Non-pigmented ciliary epithelial cell (primary cell): ENCODE measurements at regions not wholly inside any gene's neighbourhood (a gene's known extent, or its start where the extent isn't known, plus 50 kb on each side); places are given as distances from the start of the nearest gene placed in this dataset.

Experiments used
- DNase-seq: peaks from one replicate; pipeline ENCODE4 v3.0.0-alpha.2; 2010; ENCODE audit warnings: low read depth

DNA sequence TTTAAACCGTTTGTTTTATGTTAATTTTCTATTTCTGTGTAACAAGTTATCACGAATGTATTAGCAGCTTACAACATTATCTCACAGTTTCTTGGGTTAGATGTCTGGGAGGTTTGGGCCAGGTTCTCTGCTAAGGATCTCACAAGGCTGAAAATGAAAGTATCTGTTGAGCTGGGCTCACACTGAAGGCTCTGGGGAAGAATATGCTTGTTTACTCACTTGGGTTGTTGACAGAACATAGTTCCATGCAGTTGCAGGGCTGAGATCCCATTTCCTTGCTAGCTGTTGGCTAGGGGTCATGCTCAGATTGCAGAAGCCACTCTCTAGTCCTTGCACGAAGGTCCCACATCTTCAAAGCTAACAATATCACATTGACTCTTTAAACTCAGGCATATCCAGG, 266.6 kb upstream of the GNAI1 start:
- DNase-seq: no peak

DNA sequence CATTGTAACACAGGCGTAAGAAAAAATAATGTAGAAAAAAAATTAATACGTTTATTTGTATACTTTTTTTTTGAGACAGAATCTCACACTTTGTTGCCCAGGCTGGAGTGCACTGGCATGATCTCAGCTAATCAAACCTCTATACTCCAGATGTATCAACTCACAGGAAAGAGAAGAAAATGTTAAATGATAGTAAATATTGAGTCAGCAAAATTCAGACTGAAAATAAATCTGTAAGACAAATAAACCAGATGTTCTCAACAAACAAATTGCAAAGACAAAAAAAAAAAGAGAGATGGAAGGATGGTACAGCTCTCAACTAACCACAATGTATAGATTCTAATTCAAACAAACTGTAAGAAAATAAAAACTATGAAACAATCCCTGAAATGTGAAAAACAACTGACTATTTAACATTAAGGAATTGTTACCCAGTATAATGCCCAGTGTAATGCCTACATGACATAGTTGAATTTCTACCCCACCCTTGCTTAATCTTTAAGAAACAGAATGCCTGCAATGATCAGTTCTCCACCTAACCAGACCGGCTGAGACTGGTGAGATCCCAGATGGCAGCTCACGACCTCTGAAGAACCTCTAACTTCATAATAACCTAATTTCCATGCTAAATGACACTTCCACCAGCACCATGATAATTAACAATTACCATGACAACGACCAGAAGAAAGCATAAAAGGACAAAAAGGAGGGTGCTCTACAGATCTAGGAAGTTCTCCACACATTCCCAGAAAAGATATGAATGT, 272.0 kb upstream of the GNAI1 start:
- no peak for DNase-seq

DNA sequence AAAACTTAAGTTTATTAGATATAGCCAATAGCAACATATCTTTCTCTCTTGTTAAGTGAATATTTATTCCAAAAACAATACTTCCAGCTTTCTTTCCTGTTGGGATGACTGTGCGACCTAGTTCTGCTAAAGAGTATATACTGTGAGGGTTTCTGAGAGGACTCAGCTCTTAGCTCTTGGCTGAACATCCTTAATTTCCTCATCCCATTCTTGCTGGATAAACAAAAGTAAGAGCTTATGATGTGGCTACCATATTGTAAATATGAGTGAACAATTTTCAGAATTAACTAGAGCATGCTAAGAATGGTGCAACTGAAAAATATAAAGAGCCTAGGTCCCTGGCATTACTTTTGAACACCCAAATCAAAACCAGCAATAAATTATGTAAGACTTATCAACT, 279.5 kb upstream of the GNAI1 start:
- no peak for DNase-seq

DNA sequence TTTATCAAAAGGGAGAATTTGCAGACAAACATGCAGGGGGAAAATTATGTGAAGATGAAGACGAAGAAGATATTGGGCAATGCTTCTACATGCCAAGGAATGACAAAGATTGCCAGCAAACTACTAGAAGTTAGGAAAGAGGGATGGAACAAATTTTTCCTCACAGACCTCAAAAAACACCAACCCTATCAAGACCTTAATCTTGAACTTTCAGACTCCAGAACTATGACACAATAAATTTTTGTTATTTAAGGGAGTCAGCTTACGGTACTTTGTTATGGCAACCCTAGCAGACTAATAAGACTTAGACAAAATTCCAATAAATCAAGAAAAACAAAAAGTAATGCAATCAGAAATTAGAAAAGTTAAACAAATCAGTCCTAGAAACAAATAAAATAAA, 280.0 kb upstream of the GNAI1 start:
- no peak for DNase-seq

DNA sequence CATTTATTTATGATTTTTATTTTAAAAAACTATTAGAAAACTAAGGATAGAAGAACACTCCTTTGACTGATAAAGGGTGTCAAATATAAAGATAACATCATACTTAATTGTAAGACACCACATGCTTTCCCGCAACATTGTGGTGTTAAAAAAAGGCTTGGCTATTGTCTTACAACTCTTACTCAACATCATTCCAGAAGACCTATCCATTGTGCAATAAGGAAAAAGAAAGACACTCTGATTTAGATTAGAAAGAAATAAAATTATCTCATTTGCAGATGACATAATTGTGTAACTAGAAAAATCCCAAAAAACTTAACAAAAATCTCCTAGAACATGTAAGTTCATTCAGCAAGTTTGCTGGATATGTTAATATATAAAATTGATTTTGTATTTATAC, 296.7 kb upstream of the GNAI1 start:
- DNase-seq: no peak

DNA sequence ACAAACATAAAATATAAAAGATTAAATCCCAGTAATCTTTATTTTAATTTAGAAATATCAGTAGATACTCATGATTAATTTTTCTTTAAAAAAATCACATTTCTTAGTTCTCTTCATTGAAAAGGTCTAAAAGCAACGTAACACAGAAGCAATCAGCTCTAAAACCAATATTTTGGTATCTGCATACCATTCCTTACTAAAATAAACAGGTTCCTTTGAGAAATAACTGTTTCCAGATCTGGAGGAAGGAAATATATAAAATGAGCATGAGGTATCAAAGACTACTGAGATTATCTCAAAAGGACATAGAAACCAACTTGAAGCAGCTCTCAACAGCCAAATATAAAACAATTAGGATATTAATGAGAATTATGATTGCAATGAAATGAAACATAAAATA, 301.0 kb upstream of the GNAI1 start:
- DNase-seq: no peak

DNA sequence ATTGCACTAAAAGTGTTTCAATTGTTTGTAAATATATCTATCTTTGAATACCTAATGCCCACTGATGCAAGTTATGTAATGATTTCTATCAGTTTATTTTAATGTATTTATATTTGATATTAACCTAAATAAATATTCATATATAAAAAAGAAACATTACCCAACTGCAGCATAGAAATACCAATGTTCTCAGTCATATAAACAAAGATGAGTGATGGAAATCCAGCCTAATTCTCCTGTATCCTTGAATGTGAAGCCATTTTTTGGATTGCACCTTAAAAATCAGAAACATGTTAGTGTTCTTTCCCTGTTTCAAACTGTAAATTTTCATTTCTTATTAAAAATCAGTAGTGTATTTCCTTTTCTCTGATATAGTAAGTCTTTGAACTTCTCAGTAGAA, 305.8 kb upstream of the GNAI1 start:
- DNase-seq: no peak

DNA sequence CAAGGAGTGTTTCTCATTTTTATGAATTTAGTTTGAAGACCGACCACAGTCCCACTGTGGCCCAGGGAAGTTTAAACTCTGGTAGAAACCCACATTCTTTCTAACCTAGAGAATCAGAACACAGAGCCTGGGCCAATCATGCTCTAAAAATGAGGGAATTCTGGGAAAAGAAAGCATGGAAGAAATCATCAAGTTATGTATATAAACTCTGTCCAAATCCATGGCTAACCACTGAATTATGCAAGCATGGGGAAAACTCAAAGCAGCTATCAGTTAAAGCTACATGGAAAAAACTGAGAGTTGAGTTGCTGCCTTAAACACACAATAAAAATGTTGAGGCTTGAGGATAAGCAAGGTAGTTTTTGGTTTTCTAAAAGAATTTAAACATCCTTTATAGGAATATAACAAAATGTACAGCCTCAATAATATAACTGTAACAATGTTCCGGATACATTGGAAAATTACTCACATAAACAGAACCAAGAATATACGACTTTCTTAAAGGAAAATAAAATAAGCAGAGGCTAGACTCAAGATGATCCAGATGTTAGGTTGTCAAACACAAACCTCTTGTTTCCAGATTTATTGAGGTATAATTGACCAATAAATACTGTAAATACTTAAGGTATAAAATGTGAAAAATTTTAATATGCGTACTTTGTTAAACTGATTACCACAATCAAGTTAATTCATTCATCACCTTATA, 311.2 kb upstream of the GNAI1 start:
- no peak for DNase-seq

DNA sequence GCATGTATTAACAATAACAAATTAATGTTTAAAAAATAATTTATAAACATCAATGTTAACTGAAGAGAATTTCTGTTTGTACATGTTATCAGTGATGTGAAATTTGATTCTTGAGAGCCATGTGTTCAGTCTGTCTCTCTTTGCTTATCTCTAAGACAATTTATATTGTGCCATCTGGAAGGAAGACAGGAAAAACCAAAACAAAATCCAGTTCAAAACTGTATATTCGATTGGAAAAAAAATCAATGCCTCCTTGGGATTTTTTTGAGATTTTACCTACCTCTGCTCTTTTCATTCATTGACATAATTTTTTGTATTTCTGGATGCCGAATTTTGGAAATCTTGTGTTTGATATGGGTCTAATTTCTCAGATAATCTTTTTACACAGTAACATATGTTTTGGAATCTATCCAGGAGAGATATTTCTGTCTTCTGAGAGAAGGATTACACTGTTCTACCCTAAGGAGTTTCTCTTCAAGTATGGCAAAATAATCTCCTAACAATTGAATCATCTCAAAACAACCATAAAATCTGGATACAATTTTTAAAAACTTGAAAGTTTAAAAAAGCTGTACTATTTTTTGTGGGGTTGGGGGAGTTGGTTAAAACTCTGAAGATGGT, 311.9 kb upstream of the GNAI1 start:
- no peak for DNase-seq

DNA sequence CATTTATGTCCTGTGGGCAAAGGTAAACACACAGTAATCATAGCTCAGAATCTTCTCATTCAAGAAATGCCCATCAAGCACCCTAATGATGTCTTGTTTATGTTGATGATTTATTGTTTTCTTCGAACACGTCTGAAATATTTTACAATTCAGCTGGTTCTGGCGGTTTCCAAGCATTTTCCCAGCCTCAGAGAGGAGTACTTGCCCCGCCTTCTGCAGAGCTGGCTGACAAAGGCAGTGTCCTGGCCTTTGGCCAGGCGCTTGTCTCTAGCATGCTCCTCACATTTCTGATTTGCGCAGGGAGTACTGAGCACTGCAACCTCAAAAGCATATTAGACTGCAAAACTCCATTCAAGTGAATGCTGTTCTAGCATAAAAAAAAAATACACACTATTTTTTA, 314.2 kb upstream of the GNAI1 start:
- no peak for DNase-seq

DNA sequence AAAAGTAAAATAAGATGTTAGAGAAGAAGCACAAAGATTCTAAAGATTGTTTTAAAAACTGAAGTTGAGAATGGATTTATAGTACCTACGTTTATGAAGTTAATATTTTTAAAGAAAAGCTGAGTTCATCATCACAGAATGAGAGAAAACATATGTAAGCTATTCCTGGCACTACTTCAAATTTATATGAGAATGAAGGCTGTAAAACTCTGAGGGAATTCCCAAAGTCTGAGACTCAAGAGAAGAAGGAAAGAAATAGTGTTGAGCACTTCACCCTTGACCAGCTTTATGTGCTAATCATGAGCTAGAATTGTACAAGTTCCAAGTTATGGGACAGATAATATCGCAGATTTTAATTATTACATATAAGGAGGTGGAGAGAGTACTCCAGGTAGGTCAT, 323.7 kb upstream of the GNAI1 start:
- no peak for DNase-seq

DNA sequence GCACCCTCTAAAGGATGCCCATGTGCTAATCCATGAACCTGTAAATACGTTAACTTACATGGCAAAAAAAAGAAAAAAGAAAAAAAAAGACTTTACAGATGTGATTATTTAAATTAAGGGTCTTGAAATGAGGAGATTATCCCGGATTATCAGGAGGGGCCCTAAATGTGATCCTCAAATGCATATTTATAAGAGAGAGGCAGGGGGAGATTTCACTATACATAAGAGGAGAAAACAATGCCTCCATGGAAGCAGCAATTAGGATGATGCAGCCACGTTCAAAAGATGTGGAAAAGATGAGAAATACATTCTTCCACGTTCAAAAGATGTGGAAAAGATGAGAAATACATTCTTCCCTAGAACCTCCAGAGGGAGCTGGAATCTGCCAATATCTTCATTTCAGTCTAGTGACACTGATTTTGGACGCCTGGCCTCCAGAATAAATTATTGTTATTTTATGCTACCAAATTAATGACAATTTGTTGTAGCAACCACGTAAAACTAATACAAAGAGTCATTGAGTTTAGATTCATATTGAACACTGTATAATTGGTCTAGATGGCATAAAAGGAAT, 328.4 kb upstream of the GNAI1 start:
- no peak for DNase-seq

DNA sequence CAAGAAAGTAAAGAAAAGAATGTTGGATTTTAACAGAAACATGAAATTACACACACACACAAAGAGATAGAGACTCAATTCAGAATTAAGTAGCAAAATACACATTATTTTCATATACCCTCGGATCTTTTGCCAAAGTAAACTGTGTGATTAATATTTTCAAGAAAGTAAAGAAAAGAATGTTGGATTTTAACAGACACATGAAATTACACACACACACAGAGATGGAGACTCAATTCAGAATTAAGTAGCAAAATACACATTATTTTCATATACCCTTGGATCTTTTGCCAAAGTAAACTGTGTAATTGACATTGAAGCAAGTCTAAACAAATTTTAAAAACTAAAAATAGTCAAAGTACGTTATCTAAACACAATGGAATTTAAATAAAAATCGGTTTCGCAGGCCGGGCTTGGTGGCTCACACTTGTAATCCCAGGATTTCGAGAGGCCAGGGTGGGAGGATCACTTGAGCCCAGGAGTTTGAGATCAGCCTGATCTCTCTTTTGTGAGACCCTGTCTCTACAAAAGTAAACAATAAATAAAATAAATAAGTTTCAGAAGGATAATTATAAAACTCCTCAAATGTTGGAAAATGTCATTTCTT, 337.3 kb upstream of the MAGI2 start:
- DNase-seq: no peak

DNA sequence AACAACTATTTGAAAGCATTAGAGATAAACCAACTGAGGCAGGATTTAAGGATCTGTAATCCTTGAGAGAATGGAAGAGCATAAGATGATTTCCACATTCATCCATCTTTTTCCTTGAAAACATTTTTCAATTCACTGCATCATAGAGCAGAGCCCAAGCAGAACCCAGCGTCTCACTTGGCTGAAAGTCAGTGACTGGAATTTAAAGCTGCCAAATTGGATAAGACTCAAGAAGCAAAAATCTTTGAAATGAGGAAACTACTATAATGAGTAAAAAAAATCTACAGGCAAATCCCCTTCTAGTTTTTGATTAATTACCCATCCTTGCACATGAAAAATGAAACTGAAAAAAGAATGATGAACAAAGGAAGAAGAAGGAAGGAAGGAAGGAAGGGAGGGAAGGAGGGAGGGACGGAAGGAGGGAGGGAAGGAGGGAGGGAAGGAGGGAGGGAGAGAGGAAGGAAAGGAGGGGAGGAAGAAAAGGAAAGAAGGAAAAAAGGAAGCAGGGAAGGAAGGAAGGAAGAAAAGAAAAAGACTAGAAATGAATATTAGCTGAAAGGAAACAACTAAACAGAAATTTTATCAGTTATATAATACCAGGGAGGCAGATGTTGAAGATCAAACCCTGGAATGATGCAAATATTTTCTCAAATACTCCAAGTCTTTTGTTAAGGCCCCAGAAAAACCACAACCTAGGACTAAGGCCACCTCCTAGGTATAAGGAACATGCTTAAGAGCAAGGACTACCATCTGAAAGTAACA, 336.3 kb upstream of the MAGI2 start:
- DNase-seq: no peak

DNA sequence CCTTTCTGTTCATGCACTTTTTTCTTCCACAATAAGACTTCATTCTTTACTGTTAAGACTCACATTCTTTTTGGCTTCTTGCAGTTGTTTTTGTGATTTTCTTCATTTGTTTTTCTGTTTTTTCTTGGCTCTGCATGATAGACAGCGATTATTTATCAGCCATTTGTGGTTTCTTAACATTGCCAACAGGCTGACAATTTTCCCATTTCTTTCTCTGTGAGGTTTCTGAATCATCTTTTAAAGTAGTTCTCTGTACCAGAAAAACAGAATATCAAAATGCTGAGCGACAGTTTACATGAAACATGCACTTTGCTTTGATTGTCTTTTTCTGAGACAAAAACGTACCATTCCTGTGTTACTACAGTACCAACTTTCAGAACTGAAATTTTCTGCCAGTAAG, 334.2 kb upstream of the MAGI2 start:
- DNase-seq: no peak

DNA sequence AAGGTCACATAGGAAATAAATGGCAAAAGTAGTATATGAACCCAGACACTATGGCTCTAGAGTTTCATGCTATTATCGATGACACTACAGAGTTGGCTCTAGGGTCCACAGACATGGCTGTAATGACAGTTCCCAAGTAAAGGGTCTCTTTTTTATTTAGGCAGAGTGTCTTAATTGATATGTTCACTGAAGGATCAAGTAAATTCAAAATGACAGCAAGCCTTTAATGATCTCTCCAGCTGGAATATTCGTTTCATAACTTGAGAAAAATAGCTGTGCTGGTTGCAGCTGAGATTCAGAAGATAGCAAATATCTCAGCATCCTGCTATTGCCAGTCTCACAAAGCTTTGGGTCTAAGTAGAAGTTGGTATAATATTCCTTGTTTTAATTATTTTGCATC, 333.6 kb upstream of the MAGI2 start:
- no peak for DNase-seq

DNA sequence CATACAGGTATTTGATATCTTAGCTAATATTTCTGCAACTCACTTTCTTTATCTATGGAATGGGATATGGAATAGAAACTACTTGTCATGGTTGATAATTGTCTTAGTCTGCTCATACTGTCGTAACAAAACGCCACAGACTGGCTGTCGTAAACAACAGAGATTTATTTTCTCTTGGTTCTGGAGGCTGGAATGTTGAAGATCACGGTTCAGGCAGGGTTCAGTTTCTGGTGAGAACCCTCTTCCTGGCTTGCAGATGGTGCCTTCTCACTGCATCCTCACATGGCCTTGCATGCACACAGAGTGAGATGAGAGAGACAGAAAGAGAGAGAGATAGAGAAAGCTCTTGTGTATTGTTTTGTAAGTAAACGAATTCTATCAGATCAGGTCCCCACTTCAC, 332.7 kb upstream of the MAGI2 start:
- DNase-seq: no peak

DNA sequence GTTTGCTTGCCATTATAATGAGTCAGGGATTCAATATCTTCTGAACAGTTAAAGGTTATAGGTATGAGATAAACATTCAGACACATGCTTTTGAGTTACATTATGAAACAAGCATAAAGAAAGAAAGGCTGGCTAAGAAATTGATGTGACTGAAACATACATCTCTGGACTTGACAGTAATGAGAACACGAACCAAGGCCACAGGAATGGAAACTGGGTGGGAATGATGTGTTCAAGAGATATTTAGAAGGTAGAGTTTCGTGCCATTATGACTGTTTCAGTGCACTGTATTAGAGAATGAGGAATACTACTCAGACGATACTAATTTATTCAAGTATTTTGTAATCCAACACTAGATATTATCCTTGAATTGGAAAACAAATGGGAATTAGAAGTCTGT, 332.1 kb upstream of the MAGI2 start:
- DNase-seq: no peak

DNA sequence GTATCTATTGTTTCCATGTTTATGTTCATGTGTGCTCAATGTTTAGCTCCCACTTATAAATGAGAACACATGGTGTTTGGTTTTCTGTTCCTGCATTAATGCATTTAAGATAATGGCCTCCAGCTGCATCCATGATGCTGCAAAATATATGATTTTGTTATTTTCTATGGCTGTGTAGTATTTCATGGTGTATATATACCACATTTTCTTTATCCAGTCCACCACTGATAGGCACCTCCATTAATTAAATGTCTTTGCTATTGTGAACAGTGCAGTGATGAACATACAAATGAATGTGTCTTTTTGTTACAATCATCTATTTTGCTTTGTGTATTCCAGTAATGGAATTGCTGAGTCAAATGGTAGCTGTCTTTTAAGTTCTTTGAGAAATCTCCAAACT, 329.4 kb upstream of the MAGI2 start:
- DNase-seq: no peak

DNA sequence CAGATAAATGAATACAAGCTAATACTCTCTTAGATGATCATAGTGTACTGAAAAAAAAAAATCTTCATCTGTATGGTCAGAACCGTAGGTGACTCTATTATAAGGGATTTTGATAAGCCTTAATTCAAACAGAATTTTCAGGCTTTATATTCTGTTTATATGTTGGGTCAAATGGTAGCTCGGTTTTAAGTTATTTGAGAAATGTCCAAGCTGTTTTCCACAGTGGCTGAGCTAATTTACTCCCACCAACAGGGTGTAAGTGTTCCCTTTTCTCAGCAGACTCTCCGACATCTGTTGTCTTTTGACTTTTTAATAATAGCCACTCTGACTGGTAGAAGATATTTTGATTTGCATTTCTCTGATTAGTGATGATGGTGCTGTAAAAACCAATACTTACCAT, 328.8 kb upstream of the MAGI2 start:
- no peak for DNase-seq

DNA sequence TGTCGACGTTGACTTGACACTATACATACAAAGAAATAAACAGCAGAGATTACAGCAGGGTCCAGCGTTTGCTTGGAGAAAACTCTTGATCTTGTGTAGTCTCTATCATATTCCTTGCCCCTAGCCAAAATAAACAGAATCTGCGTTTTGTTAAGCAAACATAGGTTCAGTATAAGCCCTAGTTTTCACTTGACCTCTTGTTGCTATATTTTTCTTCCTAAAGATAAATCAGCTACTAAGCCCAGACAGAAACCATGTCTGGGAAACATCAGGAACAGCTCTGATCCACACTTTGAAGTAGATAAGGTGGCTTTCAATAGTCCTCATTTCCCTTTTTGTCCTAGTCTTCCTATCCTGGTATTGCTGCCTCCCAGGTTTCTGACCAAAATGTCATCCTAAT, 328.2 kb upstream of the MAGI2 start:
- no peak for DNase-seq
